Panc1 (cell line): ENCODE measurements at regions not wholly inside any gene's neighbourhood (a gene's known extent, or its start where the extent isn't known, plus 50 kb on each side); places are given as distances from the start of the nearest gene placed in this dataset.

Source experiments
- ATAC-seq: fragments of 200-7000 bp; cut with Tn5 transposase; 2 replicates; pipeline ENCODE4 v1.9.1; 2020; ENCODE audit warnings: mild to moderate bottlenecking, moderate library complexity
- BruUV-seq: library from RNA; stranded (reverse); fragments of 400-500 nt; replicated peaks from 2 replicates; lab custom pipeline; 2021; lab: Mats Ljungman, UMichigan
- CTCF ChIA-PET: fragments of 300-600 bp; sonication (Branson Sonifier 250); formaldehyde crosslinking; loops from one replicate; lab custom pipeline; 2022; ENCODE audit warnings: antibody characterized with exemption; lab: Charles Lee
- POLR2A ChIA-PET: fragments of 300-600 bp; sonication (Branson Sonifier 250); formaldehyde crosslinking; loops from one replicate; lab custom pipeline; 2022; ENCODE audit warnings: antibody characterized with exemption; lab: Charles Lee
- DNase-seq: peaks from one replicate; pipeline ENCODE4 v3.0.0-alpha.2; 2010; ENCODE audit warnings: low read depth, low spot score
- H3K27ac ChIP-seq: 2 replicates; pipeline ENCODE4 v1.5.1; 2011; ENCODE audit warnings: mild to moderate bottlenecking, low read length, inconsistent platforms
- H3K27me3 ChIP-seq: fragments of 200-500 bp; sonication (Bioruptor generic); 2 replicates; pipeline ENCODE4 v1.6.0; 2014; ENCODE audit warnings: low read length, inconsistent platforms; ENCODE audit not compliant: control insufficient read depth, insufficient read depth
- H3K36me3 ChIP-seq: fragments of 200-500 bp; sonication (Bioruptor generic); 2 replicates; pipeline ENCODE4 v1.5.1; 2014; ENCODE audit warnings: inconsistent platforms, mild to moderate bottlenecking, low read length, moderate library complexity; ENCODE audit not compliant: control insufficient read depth, insufficient read depth
- H3K4me1 ChIP-seq: 2 replicates; pipeline ENCODE4 v1.5.1; 2011; ENCODE audit warnings: inconsistent platforms, mild to moderate bottlenecking, low read length, moderate library complexity; ENCODE audit not compliant: control insufficient read depth, insufficient read depth
- H3K4me3 ChIP-seq, 2 experiments: 2 replicates each; pipeline ENCODE4 v1.5.1; 2011 to 2012; ENCODE audit warnings: low read depth in 2 of 2, low read length in 2 of 2, mild to moderate bottlenecking in 2 of 2, inconsistent platforms in 1 of 2, moderate library complexity in 1 of 2
- H3K9me3 ChIP-seq: fragments of 200-500 bp; sonication (Bioruptor generic); 2 replicates; pipeline ENCODE4 v1.5.1; 2014; ENCODE audit warnings: low read depth, mild to moderate bottlenecking, inconsistent platforms, low read length, moderate library complexity; ENCODE audit not compliant: control insufficient read depth, insufficient read depth
- POLR2AphosphoS5 ChIP-seq: IDR thresholded peaks from 2 replicates; pipeline ENCODE4 v1.6.1; 2012; ENCODE audit warnings: mild to moderate bottlenecking, low read depth, low read length, moderate library complexity
- SIN3A ChIP-seq: IDR thresholded peaks from 2 replicates; pipeline ENCODE4 v1.6.1; 2012; ENCODE audit warnings: low read depth, mild to moderate bottlenecking, low read length, moderate library complexity, borderline replicate concordance; ENCODE audit not compliant: insufficient read depth
- TCF7L2 ChIP-seq: IDR thresholded peaks from 2 replicates; pipeline ENCODE4 v1.6.1; 2011; ENCODE audit warnings: mild to moderate bottlenecking, low read depth, low read length, inconsistent platforms
- in situ Hi-C: cut with HindIII; loops from 2 replicates; pipeline ENCODE4 v1.10.0; 2016; ENCODE audit warnings: low sequenced_read_pairs, low pct_unique_long_range_greater_than_20kb
- intact Hi-C: fragments of 100-400 bp; cut with micrococcal nuclease; formaldehyde crosslinking; loops from one replicate; pipeline ENCODE4 v1.10.0; 2022; ENCODE audit not compliant: unreplicated experiment
- TF ChIP-seq, protein P1 (sequence below), 2 experiments: IDR thresholded peaks; 2 replicates each; pipeline ENCODE4 v1.6.1; 2011 to 2012; ENCODE audit warnings: low read depth in 2 of 2, control low read depth in 1 of 2, low read length in 1 of 2, mild to moderate bottlenecking in 1 of 2, moderate library complexity in 1 of 2; ENCODE audit not compliant: insufficient read depth in 1 of 2
- TF ChIP-seq, protein P2 (sequence below): fragments of 450-650 bp; IDR thresholded peaks from 2 replicates; pipeline ENCODE4 v1.5.1; 2017; ENCODE audit warnings: mild to moderate bottlenecking

DNA sequence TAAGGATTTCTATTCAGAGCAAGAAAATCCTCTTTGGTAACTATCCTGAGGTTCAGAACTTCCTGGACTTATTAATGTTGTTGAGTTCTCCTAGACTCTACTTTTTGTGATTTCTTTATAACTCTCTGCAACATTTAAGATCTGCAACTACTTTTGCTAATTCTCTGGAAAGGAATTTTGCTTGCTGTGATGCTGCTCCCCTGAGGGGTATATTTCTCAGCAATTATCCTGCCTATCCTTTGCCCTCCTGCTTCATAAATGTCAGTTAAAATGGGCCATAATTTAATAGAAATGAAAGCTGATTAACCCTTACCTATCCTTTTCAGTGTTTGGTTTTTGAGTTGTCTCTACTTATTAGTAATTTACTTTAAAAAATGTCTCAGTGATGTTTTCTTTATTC is 377.3 kb upstream of the LRRC3B start:
- TF ChIP-seq, protein P1, sequence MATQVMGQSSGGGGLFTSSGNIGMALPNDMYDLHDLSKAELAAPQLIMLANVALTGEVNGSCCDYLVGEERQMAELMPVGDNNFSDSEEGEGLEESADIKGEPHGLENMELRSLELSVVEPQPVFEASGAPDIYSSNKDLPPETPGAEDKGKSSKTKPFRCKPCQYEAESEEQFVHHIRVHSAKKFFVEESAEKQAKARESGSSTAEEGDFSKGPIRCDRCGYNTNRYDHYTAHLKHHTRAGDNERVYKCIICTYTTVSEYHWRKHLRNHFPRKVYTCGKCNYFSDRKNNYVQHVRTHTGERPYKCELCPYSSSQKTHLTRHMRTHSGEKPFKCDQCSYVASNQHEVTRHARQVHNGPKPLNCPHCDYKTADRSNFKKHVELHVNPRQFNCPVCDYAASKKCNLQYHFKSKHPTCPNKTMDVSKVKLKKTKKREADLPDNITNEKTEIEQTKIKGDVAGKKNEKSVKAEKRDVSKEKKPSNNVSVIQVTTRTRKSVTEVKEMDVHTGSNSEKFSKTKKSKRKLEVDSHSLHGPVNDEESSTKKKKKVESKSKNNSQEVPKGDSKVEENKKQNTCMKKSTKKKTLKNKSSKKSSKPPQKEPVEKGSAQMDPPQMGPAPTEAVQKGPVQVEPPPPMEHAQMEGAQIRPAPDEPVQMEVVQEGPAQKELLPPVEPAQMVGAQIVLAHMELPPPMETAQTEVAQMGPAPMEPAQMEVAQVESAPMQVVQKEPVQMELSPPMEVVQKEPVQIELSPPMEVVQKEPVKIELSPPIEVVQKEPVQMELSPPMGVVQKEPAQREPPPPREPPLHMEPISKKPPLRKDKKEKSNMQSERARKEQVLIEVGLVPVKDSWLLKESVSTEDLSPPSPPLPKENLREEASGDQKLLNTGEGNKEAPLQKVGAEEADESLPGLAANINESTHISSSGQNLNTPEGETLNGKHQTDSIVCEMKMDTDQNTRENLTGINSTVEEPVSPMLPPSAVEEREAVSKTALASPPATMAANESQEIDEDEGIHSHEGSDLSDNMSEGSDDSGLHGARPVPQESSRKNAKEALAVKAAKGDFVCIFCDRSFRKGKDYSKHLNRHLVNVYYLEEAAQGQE (IDR thresholded peaks at IDR 0.05; ENCODE audit: insufficient read depth in 1 of 2, low read depth in 2 of 2, low read length in 1 of 2) = no peak
- TF ChIP-seq, protein P2, sequence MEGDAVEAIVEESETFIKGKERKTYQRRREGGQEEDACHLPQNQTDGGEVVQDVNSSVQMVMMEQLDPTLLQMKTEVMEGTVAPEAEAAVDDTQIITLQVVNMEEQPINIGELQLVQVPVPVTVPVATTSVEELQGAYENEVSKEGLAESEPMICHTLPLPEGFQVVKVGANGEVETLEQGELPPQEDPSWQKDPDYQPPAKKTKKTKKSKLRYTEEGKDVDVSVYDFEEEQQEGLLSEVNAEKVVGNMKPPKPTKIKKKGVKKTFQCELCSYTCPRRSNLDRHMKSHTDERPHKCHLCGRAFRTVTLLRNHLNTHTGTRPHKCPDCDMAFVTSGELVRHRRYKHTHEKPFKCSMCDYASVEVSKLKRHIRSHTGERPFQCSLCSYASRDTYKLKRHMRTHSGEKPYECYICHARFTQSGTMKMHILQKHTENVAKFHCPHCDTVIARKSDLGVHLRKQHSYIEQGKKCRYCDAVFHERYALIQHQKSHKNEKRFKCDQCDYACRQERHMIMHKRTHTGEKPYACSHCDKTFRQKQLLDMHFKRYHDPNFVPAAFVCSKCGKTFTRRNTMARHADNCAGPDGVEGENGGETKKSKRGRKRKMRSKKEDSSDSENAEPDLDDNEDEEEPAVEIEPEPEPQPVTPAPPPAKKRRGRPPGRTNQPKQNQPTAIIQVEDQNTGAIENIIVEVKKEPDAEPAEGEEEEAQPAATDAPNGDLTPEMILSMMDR = no peak
- TF ChIP-seq POLR2AphosphoS5 = no peak
- no peak for TF ChIP-seq SIN3A
- TF ChIP-seq TCF7L2 = no peak
- H3K27me3 ChIP-seq = no peaks in the 10 kb centered on the region
- H3K4me3 ChIP-seq = no peak overlapping the region
- DNase-seq (no peak), ATAC-seq (no peak)
- intact Hi-C loops = no loop called here
- no peaks in the 10 kb centered on the region for H3K9me3 ChIP-seq
- ChIA-PET CTCF (no interaction called here), POLR2A (no interaction called here)
- no peaks in the 10 kb centered on the region for H3K36me3 ChIP-seq
- in situ Hi-C loops = no loop called here
- H3K27ac ChIP-seq = no peak overlapping the region
- BruUV-seq = no TSS peak
- no peaks in the 10 kb centered on the region for H3K4me1 ChIP-seq

DNA sequence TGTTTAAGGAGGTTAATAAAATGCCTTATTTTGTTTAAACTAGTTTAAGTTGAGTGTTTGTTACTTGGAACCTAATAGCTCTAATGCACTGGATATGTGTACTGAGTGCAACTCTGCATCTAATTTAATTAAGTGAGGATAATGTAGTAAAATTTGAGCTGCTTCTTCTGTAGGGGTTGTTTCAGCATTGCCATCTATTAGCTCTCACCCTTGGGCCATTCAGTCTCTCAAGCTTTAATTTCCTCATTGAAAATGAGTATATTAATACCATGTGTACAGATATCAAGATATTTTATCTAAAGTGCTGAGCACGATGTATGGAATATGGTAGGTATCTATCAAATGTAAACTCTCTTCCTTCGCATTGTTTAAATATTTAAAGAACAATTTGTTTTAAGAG is 375.7 kb upstream of the LRRC3B start:
- POLR2A ChIA-PET = no interaction called here
- DNase-seq (no peak), ATAC-seq (no peak)
- no peaks in the 10 kb centered on the region for H3K27me3 ChIP-seq
- intact Hi-C loops = no loop called here
- no peaks in the 10 kb centered on the region for H3K4me1 ChIP-seq
- no TSS peak for BruUV-seq
- in situ Hi-C loops = no loop called here
- CTCF ChIA-PET = no interaction called here
- TF ChIP-seq POLR2AphosphoS5 (no peak), TCF7L2 (no peak), SIN3A (no peak)
- TF ChIP-seq, protein P2 = no peak
- TF ChIP-seq, protein P1 (IDR thresholded peaks at IDR 0.05; ENCODE audit: insufficient read depth in 1 of 2, low read depth in 2 of 2, low read length in 1 of 2) = no peak
- H3K4me3 ChIP-seq = no peak overlapping the region
- H3K27ac ChIP-seq = no peak overlapping the region
- no peaks in the 10 kb centered on the region for H3K36me3 ChIP-seq
- H3K9me3 ChIP-seq = no peaks in the 10 kb centered on the region
